ENCODE measurements at regions not wholly inside any gene's neighbourhood (a gene's known extent, or its start where the extent isn't known, plus 50 kb on each side); places are given as distances from the start of the nearest gene placed in this dataset.

DNA sequence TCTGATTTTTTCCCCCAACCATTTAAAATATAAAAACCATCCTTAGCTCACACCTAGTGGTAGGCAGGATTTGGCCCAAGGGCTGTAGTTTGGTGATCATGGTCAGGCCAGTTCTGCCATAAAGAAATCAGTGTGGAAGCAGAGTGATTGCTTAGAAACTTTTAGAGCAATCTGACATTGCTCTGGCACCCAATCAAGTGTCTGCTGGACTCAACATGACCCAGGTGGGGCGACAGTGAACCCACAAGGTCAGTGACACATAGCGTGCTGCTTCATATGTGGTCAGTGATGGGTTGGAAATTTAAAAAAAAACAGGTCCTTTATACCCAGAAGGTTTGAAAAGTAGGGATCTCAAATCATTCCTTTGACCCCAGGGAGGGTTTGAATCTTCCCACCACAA, 107.9 kb downstream of the BANF2 start (continued):
- TF ChIP-seq, protein P1, sequence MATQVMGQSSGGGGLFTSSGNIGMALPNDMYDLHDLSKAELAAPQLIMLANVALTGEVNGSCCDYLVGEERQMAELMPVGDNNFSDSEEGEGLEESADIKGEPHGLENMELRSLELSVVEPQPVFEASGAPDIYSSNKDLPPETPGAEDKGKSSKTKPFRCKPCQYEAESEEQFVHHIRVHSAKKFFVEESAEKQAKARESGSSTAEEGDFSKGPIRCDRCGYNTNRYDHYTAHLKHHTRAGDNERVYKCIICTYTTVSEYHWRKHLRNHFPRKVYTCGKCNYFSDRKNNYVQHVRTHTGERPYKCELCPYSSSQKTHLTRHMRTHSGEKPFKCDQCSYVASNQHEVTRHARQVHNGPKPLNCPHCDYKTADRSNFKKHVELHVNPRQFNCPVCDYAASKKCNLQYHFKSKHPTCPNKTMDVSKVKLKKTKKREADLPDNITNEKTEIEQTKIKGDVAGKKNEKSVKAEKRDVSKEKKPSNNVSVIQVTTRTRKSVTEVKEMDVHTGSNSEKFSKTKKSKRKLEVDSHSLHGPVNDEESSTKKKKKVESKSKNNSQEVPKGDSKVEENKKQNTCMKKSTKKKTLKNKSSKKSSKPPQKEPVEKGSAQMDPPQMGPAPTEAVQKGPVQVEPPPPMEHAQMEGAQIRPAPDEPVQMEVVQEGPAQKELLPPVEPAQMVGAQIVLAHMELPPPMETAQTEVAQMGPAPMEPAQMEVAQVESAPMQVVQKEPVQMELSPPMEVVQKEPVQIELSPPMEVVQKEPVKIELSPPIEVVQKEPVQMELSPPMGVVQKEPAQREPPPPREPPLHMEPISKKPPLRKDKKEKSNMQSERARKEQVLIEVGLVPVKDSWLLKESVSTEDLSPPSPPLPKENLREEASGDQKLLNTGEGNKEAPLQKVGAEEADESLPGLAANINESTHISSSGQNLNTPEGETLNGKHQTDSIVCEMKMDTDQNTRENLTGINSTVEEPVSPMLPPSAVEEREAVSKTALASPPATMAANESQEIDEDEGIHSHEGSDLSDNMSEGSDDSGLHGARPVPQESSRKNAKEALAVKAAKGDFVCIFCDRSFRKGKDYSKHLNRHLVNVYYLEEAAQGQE (IDR thresholded peaks at IDR 0.05; ENCODE audit: borderline replicate concordance in 1 of 2, low read depth in 1 of 2, low read length in 2 of 2) = no peak
- TF ChIP-seq RXRB (CRISPR knock-in tag; IDR thresholded peaks at IDR 0.05; ENCODE audit: borderline replicate concordance) = peak; percentile 41; the same call in 1 of the 2 replicates
- no peak for TF ChIP-seq ZNF616 (CRISPR knock-in tag; IDR thresholded peaks at IDR 0.05; ENCODE audit: low read depth)
- TF ChIP-seq, protein P2, sequence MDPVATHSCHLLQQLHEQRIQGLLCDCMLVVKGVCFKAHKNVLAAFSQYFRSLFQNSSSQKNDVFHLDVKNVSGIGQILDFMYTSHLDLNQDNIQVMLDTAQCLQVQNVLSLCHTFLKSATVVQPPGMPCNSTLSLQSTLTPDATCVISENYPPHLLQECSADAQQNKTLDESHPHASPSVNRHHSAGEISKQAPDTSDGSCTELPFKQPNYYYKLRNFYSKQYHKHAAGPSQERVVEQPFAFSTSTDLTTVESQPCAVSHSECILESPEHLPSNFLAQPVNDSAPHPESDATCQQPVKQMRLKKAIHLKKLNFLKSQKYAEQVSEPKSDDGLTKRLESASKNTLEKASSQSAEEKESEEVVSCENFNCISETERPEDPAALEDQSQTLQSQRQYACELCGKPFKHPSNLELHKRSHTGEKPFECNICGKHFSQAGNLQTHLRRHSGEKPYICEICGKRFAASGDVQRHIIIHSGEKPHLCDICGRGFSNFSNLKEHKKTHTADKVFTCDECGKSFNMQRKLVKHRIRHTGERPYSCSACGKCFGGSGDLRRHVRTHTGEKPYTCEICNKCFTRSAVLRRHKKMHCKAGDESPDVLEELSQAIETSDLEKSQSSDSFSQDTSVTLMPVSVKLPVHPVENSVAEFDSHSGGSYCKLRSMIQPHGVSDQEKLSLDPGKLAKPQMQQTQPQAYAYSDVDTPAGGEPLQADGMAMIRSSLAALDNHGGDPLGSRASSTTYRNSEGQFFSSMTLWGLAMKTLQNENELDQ (CRISPR knock-in tag; IDR thresholded peaks at IDR 0.05; ENCODE audit: borderline replicate concordance) = no peak
- TF ChIP-seq NFIB (CRISPR knock-in tag; IDR thresholded peaks at IDR 0.05; ENCODE audit: borderline replicate concordance) = no peak
- no peak for TF ChIP-seq SNAPC2 (CRISPR knock-in tag; IDR thresholded peaks at IDR 0.05)
- TF ChIP-seq ZNF550 (CRISPR knock-in tag; IDR thresholded peaks at IDR 0.05; ENCODE audit: borderline replicate concordance) = no peak
- TF ChIP-seq ZNF564 (CRISPR knock-in tag; IDR thresholded peaks at IDR 0.05) = no peak
- TF ChIP-seq, protein P3, sequence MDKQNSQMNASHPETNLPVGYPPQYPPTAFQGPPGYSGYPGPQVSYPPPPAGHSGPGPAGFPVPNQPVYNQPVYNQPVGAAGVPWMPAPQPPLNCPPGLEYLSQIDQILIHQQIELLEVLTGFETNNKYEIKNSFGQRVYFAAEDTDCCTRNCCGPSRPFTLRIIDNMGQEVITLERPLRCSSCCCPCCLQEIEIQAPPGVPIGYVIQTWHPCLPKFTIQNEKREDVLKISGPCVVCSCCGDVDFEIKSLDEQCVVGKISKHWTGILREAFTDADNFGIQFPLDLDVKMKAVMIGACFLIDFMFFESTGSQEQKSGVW (CRISPR knock-in tag; IDR thresholded peaks at IDR 0.05; ENCODE audit: borderline replicate concordance) = no peak
- 0 out of 2 replicates have a peak, but pooled peaks have one; percentile 32 for TF ChIP-seq NR2F6 (IDR thresholded peaks at IDR 0.05)
- TF ChIP-seq NR2F6 (CRISPR knock-in tag; IDR thresholded peaks at IDR 0.05) = peak; percentile 25; the same call in 1 of the 2 replicates
- TF ChIP-seq, protein P4, sequence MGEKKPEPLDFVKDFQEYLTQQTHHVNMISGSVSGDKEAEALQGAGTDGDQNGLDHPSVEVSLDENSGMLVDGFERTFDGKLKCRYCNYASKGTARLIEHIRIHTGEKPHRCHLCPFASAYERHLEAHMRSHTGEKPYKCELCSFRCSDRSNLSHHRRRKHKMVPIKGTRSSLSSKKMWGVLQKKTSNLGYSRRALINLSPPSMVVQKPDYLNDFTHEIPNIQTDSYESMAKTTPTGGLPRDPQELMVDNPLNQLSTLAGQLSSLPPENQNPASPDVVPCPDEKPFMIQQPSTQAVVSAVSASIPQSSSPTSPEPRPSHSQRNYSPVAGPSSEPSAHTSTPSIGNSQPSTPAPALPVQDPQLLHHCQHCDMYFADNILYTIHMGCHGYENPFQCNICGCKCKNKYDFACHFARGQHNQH (CRISPR knock-in tag; IDR thresholded peaks at IDR 0.05) = no peak
- no peak for TF ChIP-seq FOXK1 (CRISPR knock-in tag; IDR thresholded peaks at IDR 0.05; ENCODE audit: borderline replicate concordance, low read depth)
- no peak for TF ChIP-seq RBAK (CRISPR knock-in tag; IDR thresholded peaks at IDR 0.05)
- peak; percentile 20; the same call in 1 of the 2 replicates for TF ChIP-seq TGIF2 (CRISPR knock-in tag; IDR thresholded peaks at IDR 0.05)
- peak; percentile 26; the same call in 1 of the 2 replicates for TF ChIP-seq FOSL2 (CRISPR knock-in tag; IDR thresholded peaks at IDR 0.05)
- TF ChIP-seq ZNF350 (CRISPR knock-in tag; IDR thresholded peaks at IDR 0.05; ENCODE audit: borderline replicate concordance, low read depth) = no peak
- TF ChIP-seq ZNF207 (IDR thresholded peaks at IDR 0.05; ENCODE audit: borderline replicate concordance) = no peak
- TF ChIP-seq ZNF234 (CRISPR knock-in tag; conservative IDR thresholded peaks at IDR 0.05) = no peak
- TF ChIP-seq, protein P5, sequence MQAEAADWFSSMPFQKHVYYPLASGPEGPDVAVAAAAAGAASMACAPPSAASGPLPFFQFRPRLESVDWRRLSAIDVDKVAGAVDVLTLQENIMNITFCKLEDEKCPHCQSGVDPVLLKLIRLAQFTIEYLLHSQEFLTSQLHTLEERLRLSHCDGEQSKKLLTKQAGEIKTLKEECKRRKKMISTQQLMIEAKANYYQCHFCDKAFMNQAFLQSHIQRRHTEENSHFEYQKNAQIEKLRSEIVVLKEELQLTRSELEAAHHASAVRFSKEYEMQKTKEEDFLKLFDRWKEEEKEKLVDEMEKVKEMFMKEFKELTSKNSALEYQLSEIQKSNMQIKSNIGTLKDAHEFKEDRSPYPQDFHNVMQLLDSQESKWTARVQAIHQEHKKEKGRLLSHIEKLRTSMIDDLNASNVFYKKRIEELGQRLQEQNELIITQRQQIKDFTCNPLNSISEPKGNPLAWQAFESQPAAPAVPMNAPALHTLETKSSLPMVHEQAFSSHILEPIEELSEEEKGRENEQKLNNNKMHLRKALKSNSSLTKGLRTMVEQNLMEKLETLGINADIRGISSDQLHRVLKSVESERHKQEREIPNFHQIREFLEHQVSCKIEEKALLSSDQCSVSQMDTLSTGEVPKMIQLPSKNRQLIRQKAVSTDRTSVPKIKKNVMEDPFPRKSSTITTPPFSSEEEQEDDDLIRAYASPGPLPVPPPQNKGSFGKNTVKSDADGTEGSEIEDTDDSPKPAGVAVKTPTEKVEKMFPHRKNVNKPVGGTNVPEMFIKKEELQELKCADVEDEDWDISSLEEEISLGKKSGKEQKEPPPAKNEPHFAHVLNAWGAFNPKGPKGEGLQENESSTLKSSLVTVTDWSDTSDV (CRISPR knock-in tag; IDR thresholded peaks at IDR 0.05) = no peak
- no peak for TF ChIP-seq ZNF264 (CRISPR knock-in tag; IDR thresholded peaks at IDR 0.05)

Data from HepG2 (cell line).